BJ (cell line): ENCODE measurements at regions not wholly inside any gene's neighbourhood (a gene's known extent, or its start where the extent isn't known, plus 50 kb on each side); places are given as distances from the start of the nearest gene placed in this dataset.

Source experiments
- CTCF ChIA-PET: fragments of 350-600 bp; formaldehyde crosslinking; extraction: SDS; loops from one replicate; lab custom pipeline; 2021; ENCODE audit warnings: antibody characterized with exemption, inconsistent platforms; lab: Yijun Ruan, JAX
- POLR2A ChIA-PET: fragments of 300-600 bp; sonication (Branson Sonifier 250); formaldehyde crosslinking; extraction: SDS; loops from one replicate; lab custom pipeline; 2021; ENCODE audit warnings: antibody characterized with exemption; lab: Charles Lee
- DNase-seq: peaks from one replicate; pipeline ENCODE4 v3.0.0-alpha.2; 2011; ENCODE audit warnings: low read depth
- H3K27me3 ChIP-seq: 2 replicates; pipeline ENCODE4 v1.6.0; 2011; ENCODE audit warnings: low read length; ENCODE audit not compliant: control insufficient read depth, insufficient read depth
- H3K36me3 ChIP-seq: 2 replicates; pipeline ENCODE4 v1.5.1; 2011; ENCODE audit warnings: low read length; ENCODE audit not compliant: control insufficient read depth, insufficient read depth
- H3K4me3 ChIP-seq: 2 replicates; pipeline ENCODE4 v1.5.1; 2011; ENCODE audit warnings: low read depth, mild to moderate bottlenecking, control low read depth, low read length
- TF ChIP-seq, protein P1 (sequence below): IDR thresholded peaks from 2 replicates; pipeline ENCODE4 v1.5.1; 2011; ENCODE audit warnings: low read depth, mild to moderate bottlenecking, control low read depth, inconsistent platforms, low read length, moderate library complexity; ENCODE audit not compliant: insufficient read depth

DNA sequence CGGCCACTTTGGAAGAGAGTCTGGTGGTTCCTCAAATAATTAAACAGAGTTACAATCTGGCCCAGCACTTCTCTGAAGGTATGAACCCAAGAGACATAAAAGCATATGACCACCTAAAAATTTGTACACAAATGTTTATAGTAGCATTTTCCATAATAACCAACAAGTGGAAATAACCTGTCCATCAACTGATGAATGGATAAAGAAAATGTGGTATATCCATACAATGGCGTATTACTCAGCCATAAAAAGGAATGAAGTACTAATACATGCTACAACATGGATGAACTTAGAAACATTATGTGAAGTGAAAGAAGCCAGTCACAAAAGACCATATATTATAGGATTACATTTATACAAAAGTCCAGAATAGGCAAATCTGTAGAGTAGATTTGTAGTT is 76.0 kb upstream of the RGPD5 start:
- no peaks in the 10 kb centered on the region for H3K36me3 ChIP-seq
- no peak overlapping the region for H3K4me3 ChIP-seq
- TF ChIP-seq, protein P1, sequence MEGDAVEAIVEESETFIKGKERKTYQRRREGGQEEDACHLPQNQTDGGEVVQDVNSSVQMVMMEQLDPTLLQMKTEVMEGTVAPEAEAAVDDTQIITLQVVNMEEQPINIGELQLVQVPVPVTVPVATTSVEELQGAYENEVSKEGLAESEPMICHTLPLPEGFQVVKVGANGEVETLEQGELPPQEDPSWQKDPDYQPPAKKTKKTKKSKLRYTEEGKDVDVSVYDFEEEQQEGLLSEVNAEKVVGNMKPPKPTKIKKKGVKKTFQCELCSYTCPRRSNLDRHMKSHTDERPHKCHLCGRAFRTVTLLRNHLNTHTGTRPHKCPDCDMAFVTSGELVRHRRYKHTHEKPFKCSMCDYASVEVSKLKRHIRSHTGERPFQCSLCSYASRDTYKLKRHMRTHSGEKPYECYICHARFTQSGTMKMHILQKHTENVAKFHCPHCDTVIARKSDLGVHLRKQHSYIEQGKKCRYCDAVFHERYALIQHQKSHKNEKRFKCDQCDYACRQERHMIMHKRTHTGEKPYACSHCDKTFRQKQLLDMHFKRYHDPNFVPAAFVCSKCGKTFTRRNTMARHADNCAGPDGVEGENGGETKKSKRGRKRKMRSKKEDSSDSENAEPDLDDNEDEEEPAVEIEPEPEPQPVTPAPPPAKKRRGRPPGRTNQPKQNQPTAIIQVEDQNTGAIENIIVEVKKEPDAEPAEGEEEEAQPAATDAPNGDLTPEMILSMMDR = no peak
- H3K27me3 ChIP-seq = peaks cover 6% of the 10 kb centered on the region
- no peak for DNase-seq
- POLR2A ChIA-PET = no interaction called here
- CTCF ChIA-PET = interaction anchor here (1.0 kb wide), 1 partner anchor 18 kb away, joined by 3 read pairs; no protein-coding TSS in a partner anchor

DNA sequence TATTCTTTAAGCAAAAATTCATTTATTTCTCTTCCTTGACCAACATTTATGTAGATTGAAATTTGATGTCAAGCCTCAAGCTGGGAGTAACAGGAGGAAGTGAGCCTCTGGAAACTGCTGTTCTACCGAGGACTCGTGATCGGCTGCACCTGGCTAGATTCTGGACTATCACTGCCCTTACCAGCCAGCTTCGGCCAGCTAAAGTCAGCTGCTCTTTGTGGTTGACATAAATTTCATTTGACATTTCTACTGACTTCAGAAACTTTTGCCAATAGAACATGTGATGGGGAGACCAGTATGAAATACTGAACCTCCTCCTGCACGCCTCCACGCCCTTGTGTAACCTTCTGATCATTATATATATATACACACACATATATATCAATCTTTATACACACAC is 74.2 kb upstream of the RGPD5 start:
- CTCF ChIA-PET = interaction anchor here (1.4 kb wide), 1 partner anchor 174 kb away, joined by 4 read pairs; no protein-coding TSS in a partner anchor
- H3K4me3 ChIP-seq = no peak overlapping the region
- no peak for DNase-seq
- H3K27me3 ChIP-seq = peaks cover 7% of the 10 kb centered on the region
- no peaks in the 10 kb centered on the region for H3K36me3 ChIP-seq
- TF ChIP-seq, protein P1 = no peak
- POLR2A ChIA-PET = no interaction called here

DNA sequence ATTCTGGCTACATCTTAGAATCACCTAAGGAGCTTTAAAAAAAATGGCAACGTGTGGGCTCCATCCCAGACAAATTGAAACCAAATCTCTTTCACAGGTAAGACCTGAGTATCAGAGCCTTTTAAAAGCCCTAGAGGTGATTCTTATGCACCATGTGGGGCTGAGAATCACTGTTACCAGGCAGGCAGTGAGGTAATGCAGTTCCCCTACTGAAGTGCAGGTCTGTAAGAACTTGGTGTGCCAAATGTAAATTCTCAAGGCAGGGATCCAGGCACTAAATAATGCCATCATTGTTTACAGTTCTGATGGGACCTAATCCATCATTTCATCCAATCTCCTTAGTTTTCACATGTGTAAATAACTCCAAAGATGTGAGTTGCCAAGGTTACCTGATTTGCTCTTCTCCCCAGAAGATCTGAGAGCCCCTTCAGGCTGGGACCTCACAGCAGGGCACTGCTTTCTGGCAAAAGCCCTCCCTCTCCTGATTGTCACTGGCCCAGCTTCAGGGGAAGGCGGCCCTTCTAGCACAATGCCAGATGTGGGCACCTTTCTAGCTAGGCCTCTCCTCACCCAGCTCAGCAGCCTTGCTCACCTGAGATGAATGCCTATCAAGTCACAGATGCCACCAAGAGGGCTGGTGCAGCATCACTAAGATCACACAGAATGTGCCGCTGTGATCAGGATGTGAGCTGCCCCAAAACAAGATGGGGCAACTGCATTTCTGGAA is 73.6 kb upstream of the RGPD5 start:
- DNase-seq = no peak
- ChIA-PET CTCF (interaction anchor here (1.4 kb wide), 1 partner anchor 175 kb away, joined by 4 read pairs; no protein-coding TSS in a partner anchor), POLR2A (no interaction called here)
- peaks cover 10% of the 10 kb centered on the region for H3K27me3 ChIP-seq
- TF ChIP-seq, protein P1 = no peak
- no peak overlapping the region for H3K4me3 ChIP-seq
- no peaks in the 10 kb centered on the region for H3K36me3 ChIP-seq

DNA sequence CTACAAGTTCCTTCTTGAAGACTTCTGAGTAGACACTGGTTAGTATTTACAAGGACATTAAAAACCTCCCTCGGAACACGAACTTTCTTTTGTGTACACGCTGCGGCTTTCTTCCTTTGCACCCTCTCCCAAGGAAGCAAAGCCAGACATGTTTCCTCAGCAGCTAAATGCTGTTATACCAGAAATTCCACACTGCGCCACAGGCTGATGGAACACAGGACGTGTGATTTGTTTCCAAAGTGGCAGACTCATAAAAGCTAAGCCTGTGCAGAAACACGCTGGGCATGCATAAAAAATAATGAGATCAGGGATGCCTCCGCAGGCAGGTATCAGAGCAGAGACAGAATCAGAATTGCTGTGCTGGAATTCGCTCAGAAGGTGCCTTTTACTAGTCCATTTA is 73.0 kb upstream of the RGPD5 start:
- H3K36me3 ChIP-seq = no peaks in the 10 kb centered on the region
- no peak overlapping the region for H3K4me3 ChIP-seq
- DNase-seq = no peak
- TF ChIP-seq, protein P1 = no peak
- ChIA-PET CTCF (no interaction called here), POLR2A (no interaction called here)
- peaks cover 10% of the 10 kb centered on the region for H3K27me3 ChIP-seq

DNA sequence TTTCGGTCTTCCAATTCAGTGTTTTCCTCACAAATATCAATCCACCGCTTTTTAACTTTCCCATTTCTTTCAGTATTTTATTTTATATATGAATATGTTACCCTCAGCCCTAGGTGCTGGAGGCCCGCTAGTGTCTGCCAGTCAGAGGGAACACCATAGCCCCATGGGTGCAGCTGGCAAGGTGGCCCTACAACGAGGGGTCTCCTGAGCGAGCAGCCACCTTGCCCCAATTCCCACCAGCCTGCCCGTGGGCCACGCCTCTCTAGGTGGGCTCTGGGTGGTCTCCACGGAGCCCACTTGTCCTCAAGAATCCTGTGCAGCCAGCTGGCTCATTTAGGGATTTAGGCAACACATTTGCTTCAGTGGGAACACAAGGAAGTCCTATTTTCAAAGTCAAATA is 72.5 kb upstream of the RGPD5 start:
- ChIA-PET CTCF (no interaction called here), POLR2A (interaction anchor here (0.6 kb wide), 1 partner anchor 13 kb away, joined by 4 read pairs; no protein-coding TSS in a partner anchor)
- Histone ChIP-seq H3K36me3 (no peaks in the 10 kb centered on the region), H3K27me3 (peaks cover 10% of the 10 kb centered on the region), H3K4me3 (no peak overlapping the region)
- no peak for DNase-seq
- TF ChIP-seq, protein P1 = no peak
